Caco-2 (cell line): ENCODE measurements at regions not wholly inside any gene's neighbourhood (a gene's known extent, or its start where the extent isn't known, plus 50 kb on each side); places are given as distances from the start of the nearest gene placed in this dataset.

ENCODE experiments used
- BruUV-seq: library from RNA; stranded (reverse); fragments of 400-500 nt; replicated peaks from 2 replicates; lab custom pipeline; 2021; lab: Mats Ljungman, UMichigan
- CTCF ChIA-PET: fragments of 300-600 bp; sonication (Branson Sonifier 250); formaldehyde crosslinking; loops from one replicate; lab custom pipeline; 2022; ENCODE audit warnings: antibody characterized with exemption; lab: Charles Lee
- POLR2A ChIA-PET: fragments of 300-600 bp; sonication (Branson Sonifier 250); formaldehyde crosslinking; loops from one replicate; lab custom pipeline; 2022; ENCODE audit warnings: antibody characterized with exemption; lab: Charles Lee
- DNase-seq, 2 experiments: peaks; one replicate each; pipeline versions ENCODE4 v3.0.0 to v3.0.0-alpha.2; 2020 to 2022
- H3K27me3 ChIP-seq: replicated peaks from 2 replicates; pipeline ENCODE4 v1.6.0; 2011; ENCODE audit warnings: low read length; ENCODE audit not compliant: control insufficient read depth, insufficient read depth
- H3K36me3 ChIP-seq: 2 replicates; pipeline ENCODE4 v1.5.1; 2011; ENCODE audit warnings: low read length; ENCODE audit not compliant: control insufficient read depth, insufficient read depth
- H3K4me1 ChIP-seq: fragments of 250-450 bp; sonication (Bioruptor Pico); 2 replicates; pipeline ENCODE4 v1.5.1; 2020; ENCODE audit warnings: mild to moderate bottlenecking
- H3K4me3 ChIP-seq: 2 replicates; pipeline ENCODE4 v1.5.1; 2011; ENCODE audit warnings: low read depth, mild to moderate bottlenecking, control low read depth, low read length
- H3K9me3 ChIP-seq: fragments of 250-450 bp; sonication (Bioruptor Pico); 2 replicates; pipeline ENCODE4 v1.5.1; 2020; ENCODE audit warnings: mild to moderate bottlenecking, moderate library complexity
- H3K27ac Mint-ChIP-seq: one replicate; pipeline ENCODE4 v1.8.0; 2022; ENCODE audit warnings: mixed read lengths; ENCODE audit not compliant: unreplicated experiment
- H3K27me3 Mint-ChIP-seq: one replicate; pipeline ENCODE4 v1.8.0; 2022; ENCODE audit warnings: mixed read lengths; ENCODE audit not compliant: insufficient read depth, unreplicated experiment
- H3K36me3 Mint-ChIP-seq: one replicate; pipeline ENCODE4 v1.8.0; 2022; ENCODE audit warnings: mild to moderate bottlenecking, mixed read lengths; ENCODE audit not compliant: insufficient read depth, unreplicated experiment
- H3K4me1 Mint-ChIP-seq: one replicate; pipeline ENCODE4 v1.8.0; 2022; ENCODE audit warnings: low read depth, mixed read lengths; ENCODE audit not compliant: unreplicated experiment
- H3K4me3 Mint-ChIP-seq: one replicate; pipeline ENCODE4 v1.8.0; 2022; ENCODE audit warnings: mild to moderate bottlenecking, moderate library complexity, mixed read lengths; ENCODE audit not compliant: unreplicated experiment
- H3K9me3 Mint-ChIP-seq: one replicate; pipeline ENCODE4 v1.8.0; 2022; ENCODE audit warnings: mixed read lengths; ENCODE audit not compliant: unreplicated experiment
- CTCF ChIP-seq, 2 experiments: fragments of 200-600 bp in 1 of 2; IDR thresholded peaks; 1 replicate in 1 of 2; 2 replicates in 1 of 2; pipeline versions ENCODE4 v1.5.1 to v1.8.0; 2011 to 2022; ENCODE audit warnings: antibody characterized with exemption in 1 of 2, control low read depth in 1 of 2, inconsistent platforms in 1 of 2, low read depth in 1 of 2, low read length in 1 of 2, mild to moderate bottlenecking in 1 of 2, moderate library complexity in 1 of 2; ENCODE audit not compliant: insufficient read depth in 1 of 2, severe bottlenecking in 1 of 2, unreplicated experiment in 1 of 2
- intact Hi-C: fragments of 100-400 bp; cut with micrococcal nuclease; formaldehyde crosslinking; loops from one replicate; pipeline ENCODE4 v1.10.0; 2022; ENCODE audit not compliant: unreplicated experiment

- no peaks in the 10 kb centered on the region for H3K9me3 Mint-ChIP-seq
- DNase-seq, result peak; percentile 74 to 76
- H3K4me1 Mint-ChIP-seq, result no peaks in the 10 kb centered on the region
- no peaks in the 10 kb centered on the region for H3K27me3 Mint-ChIP-seq
- peak; percentile 71 to 74 for TF ChIP-seq CTCF (IDR thresholded peaks at IDR 0.05; ENCODE audit: insufficient read depth in 1 of 2, low read depth in 1 of 2, low read length in 1 of 2, severe bottlenecking in 1 of 2, unreplicated experiment in 1 of 2)
- no peak overlapping the region for H3K4me3 Mint-ChIP-seq
- no peak overlapping the region for H3K27ac Mint-ChIP-seq
- H3K4me1 ChIP-seq, result no peaks in the 10 kb centered on the region
- ChIA-PET POLR2A (no interaction called here), CTCF (interaction anchor here (2.1 kb wide), 1 partner anchor 68 kb away, joined by 10 read pairs; no protein-coding TSS in a partner anchor)
- no peaks in the 10 kb centered on the region for H3K27me3 ChIP-seq
- no peak overlapping the region for H3K4me3 ChIP-seq
- H3K36me3 Mint-ChIP-seq, result no peaks in the 10 kb centered on the region
- no peaks in the 10 kb centered on the region for H3K9me3 ChIP-seq
- no TSS peak for BruUV-seq
- intact Hi-C loops, result loop anchor here (1.0 to 10.0 kb wide), 3 partner anchors 68 to 249 kb away; partner anchors contain the start of gene SCFD1
- H3K36me3 ChIP-seq, result no peaks in the 10 kb centered on the region
Measured at GRCh38 chr14:30375296-30375892, 183.6 kb upstream of the G2E3 start.

GRCh38 chr14:30381861-30382480 is 177.0 kb upstream of the G2E3 start:
- Mint-ChIP-seq H3K4me1 (no peaks in the 10 kb centered on the region), H3K27me3 (peaks cover 6% of the 10 kb centered on the region), H3K4me3 (no peak overlapping the region), H3K36me3 (no peaks in the 10 kb centered on the region), H3K9me3 (no peaks in the 10 kb centered on the region), H3K27ac (no peak overlapping the region)
- no peaks in the 10 kb centered on the region for H3K27me3 ChIP-seq
- H3K4me3 ChIP-seq, result no peak overlapping the region
- H3K9me3 ChIP-seq, result no peaks in the 10 kb centered on the region
- BruUV-seq, result no TSS peak
- ChIA-PET CTCF (no interaction called here), POLR2A (no interaction called here)
- intact Hi-C loops, result no loop called here
- no peaks in the 10 kb centered on the region for H3K36me3 ChIP-seq
- DNase-seq, result no peak
- TF ChIP-seq CTCF (IDR thresholded peaks at IDR 0.05; ENCODE audit: insufficient read depth in 1 of 2, low read depth in 1 of 2, low read length in 1 of 2, severe bottlenecking in 1 of 2, unreplicated experiment in 1 of 2), result no peak
- no peaks in the 10 kb centered on the region for H3K4me1 ChIP-seq

- H3K4me1 Mint-ChIP-seq, result no peaks in the 10 kb centered on the region
- DNase-seq, result no peak
- intact Hi-C loops, result no loop called here
- H3K27ac Mint-ChIP-seq, result no peak overlapping the region
- Histone ChIP-seq H3K27me3 (no peaks in the 10 kb centered on the region), H3K4me1 (no peaks in the 10 kb centered on the region), H3K4me3 (no peak overlapping the region), H3K9me3 (no peaks in the 10 kb centered on the region), H3K36me3 (no peaks in the 10 kb centered on the region)
- H3K36me3 Mint-ChIP-seq, result no peaks in the 10 kb centered on the region
- no TSS peak for BruUV-seq
- no peak overlapping the region for H3K4me3 Mint-ChIP-seq
- no peak for TF ChIP-seq CTCF (IDR thresholded peaks at IDR 0.05; ENCODE audit: insufficient read depth in 1 of 2, low read depth in 1 of 2, low read length in 1 of 2, severe bottlenecking in 1 of 2, unreplicated experiment in 1 of 2)
- ChIA-PET CTCF (no interaction called here), POLR2A (no interaction called here)
- peaks cover 6% of the 10 kb centered on the region for H3K27me3 Mint-ChIP-seq
- no peaks in the 10 kb centered on the region for H3K9me3 Mint-ChIP-seq
Measured at GRCh38 chr14:30385925-30386324, 173.0 kb upstream of the G2E3 start.
